ENCODE measurements at regions not wholly inside any gene's neighbourhood (a gene's known extent, or its start where the extent isn't known, plus 50 kb on each side); places are given as distances from the start of the nearest gene placed in this dataset.
A peak's percentile ranks its signal among the peaks of the same experiment; 100 is the strongest.
"Not testable (repeated sequence)": the region's sequence is repeated elsewhere in the genome, so short reads cannot be mapped to it uniquely, and the experiment has no call there.

- DNase-seq (ENCODE audit: low read depth) = no peak
Measured at GRCh38 chr13:64774915-64775314, 2455.2 kb downstream of the PCDH9 start.

DNA sequence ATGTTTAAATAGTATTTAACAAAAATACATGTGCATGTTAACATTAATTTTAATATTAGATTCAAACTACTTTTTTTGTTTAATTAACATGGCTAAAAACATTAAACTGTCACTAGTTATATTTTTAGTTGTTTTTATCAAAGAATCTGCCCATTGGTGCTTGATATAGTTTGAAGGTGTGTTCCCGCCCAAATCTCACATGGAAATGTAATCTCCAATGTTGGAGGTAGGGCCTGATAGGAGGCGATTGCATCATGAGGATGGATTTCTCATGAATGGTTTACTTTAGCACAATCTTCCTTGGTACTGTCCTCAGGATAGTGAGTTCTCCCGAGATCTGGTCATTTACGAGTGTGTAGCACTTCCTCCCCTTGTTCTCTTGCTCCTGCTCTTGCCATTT lies 2459.4 kb downstream of the PCDH9 start:
- no peak for DNase-seq (ENCODE audit: low read depth)

DNA sequence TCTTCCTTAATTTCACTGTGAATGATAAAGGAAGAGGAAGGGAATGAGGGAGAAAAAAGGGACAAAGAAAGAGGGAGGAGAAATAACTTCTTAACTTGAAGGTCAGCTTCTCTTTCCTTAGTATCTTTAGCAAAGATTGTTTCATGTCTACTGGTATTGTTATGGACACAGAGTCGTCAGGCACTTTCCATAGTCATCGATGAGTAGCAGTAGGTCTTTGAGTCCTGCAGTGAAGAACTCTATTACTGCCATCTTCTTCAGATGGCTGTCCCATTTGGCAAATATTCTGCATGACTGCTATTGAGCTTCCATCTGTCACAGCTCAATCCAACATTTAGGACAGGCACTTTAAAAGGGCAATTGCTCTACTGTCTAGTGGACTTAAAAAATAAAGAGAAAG lies 2463.1 kb downstream of the PCDH9 start:
- DNase-seq (ENCODE audit: low read depth) = no peak

GRCh38 chr13:64765636-64766035 lies 2464.5 kb downstream of the PCDH9 start:
- DNase-seq (ENCODE audit: low read depth) = no peak

DNA sequence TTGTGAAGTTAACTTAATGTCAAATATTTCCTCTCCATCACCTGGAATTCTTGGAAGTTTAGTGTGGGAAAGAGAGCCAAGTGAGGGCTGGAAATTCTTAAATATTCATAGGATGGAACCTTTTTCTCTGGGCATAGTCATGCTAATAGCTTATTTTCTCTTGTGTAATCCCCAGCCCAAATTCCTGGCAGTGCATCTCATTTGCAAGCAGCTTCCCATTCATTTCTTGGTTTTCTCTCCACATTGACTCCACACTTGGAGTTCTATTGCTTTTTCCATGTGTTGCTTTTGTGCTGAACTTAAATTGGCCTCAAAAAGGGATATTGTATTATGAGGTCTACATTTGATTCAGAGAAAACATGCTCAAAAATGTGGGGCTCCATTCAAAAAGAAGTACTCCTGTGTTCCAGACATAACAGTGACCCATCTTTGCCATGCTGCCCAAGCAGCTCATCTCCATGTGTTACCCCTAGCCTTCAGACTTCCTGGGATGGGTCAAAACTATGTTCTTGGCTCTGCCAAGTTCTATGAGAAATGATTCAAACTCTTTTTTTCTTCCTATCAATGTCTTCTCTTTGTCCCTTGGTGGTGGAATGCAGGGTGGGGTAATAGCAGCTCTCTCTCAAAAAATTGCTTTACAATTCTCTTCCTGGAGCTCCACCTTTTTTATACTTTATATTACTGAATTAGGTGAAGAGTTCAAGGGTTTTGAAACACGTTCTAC lies 2471.5 kb downstream of the PCDH9 start:
- no peak for DNase-seq (ENCODE audit: low read depth)

DNA sequence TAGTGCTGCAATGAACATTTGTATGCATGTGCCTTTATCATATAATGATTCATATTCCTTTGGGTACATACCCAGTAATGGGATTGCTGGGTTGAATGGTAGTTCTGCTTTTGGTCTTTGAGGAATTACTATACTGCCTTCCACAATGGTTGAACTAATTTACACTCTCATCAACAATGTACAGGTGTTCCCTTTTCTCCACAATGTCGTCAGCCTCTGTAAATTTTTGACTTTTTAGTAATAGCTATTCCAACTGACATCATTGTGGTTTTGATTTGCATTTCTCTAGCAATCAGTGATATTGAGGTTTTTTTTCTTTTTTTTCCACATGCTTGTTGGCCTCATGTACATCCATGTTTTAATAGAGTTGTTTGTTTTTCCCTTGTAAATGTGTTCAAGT lies 2473.5 kb downstream of the PCDH9 start:
- no peak for DNase-seq (ENCODE audit: low read depth)

GRCh38 chr13:64755961-64756360 lies 2474.2 kb downstream of the PCDH9 start:
- no peak for DNase-seq (ENCODE audit: low read depth)

DNA sequence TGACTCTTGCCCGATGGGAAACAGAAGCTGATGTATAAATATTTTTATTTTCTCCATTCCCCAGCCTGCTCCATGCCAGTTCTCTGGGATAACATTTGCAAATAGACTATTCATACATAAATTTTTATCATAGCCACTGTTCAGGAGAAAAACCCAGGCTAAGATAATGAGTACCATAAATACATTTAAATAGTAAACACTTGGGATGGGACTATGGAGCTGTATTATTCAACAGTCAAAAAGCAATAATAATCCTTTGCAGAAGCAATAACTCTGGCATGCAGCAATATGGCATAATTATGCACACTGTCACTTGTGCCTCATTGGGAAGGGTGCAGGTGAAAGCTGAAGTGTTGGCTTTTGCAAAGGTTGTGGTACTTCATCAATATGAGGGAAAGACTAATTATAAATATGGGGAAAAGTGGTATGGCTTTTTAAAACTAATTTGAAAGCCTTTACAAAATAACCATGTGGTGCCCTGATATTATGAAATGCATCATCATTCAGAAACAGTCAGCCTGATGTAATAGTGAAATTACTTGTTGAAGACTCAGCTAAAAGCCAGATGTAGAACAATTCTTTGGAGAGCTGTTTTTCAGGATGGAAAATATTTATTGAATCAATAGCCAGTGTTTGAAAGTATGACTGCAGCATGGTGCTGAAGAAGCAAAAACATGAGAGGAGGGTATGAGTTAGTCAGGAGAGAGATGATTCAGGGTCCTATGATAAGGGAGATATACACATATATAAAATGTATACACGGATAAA lies 2476.7 kb downstream of the PCDH9 start:
- DNase-seq (ENCODE audit: low read depth) = peak; percentile 18

DNA sequence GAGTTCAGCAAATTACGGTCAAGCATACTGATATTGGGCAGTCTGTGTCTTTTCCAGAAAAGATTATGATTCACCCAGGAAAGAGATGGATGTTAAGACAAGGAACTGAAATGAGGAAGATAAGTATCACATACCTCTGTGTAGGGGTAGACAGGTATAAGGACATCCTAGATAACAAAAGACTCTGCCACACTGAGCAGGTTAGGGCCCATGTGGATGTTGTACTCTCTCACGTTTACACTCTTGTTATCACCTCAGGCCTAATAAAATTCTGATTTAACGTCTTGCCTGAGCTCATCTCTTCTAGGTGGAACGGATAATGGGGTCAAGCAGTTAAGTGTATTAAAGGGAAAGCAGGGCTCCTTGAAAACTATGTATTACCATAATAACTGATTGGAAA lies 2480.8 kb downstream of the PCDH9 start:
- no peak for DNase-seq (ENCODE audit: low read depth)

DNA sequence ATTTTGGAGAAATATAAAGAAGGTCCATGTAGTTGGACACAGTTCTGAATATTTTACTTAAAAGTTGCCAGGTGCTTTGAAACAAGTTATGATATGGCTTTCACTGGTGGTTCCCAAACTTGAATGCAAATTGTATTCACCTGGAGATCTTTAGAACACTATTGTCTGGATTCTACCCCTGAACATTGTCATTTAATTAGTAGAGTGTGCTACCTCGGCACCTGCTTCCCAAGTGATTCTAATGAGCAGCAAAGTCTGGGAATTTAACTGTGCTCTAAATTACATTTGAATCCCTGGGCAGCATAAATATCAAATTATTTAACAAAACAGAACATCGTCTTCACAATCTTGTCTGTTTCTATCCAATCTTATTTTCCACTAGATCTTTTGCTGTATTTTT lies 2483.3 kb downstream of the PCDH9 start:
- no peak for DNase-seq (ENCODE audit: low read depth)

GRCh38 chr13:64740493-64740892 lies 2489.6 kb downstream of the PCDH9 start:
- DNase-seq (ENCODE audit: low read depth) = no peak

DNA sequence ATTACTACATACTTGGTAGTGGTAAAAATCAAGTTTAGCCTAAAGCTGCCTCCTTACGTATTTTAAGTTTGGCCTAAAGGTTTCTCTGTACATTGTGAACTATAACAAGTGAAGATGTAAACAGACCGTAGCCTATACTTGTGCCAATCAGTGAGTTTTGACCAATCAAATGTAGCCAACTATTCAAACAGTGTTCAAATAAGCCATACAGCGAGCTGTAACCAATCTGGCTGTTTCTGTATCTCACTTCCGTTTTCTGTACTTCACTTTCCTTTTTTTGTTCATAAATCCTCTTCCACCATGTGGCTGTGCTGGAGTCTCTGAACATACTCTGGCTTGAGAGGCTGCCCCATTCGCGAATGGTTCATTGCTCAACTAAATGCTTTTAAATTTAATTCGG lies 2504.6 kb downstream of the PCDH9 start:
- DNase-seq (ENCODE audit: low read depth) = no peak

GRCh38 chr13:64723724-64724123 lies 2506.4 kb downstream of the PCDH9 start:
- peak; percentile 85 for DNase-seq (ENCODE audit: low read depth)

DNA sequence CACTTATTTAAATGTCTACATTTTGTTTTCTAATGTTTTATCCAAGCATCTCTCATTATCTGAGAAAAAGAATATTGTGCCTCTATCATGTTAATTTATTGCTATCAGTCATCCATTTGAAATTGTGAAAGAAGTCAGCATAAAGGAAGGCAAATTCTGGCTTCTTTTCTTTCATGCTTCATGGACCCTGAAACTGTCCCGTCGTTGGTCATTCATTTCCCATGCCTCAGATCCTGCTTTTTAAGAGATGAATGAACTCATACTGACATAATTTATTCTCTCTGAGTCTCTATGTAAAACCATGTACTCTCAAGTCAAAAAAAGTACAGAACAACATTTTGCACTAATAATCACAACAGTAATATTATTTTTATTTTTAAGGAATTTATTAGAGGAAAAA lies 2512.0 kb downstream of the PCDH9 start:
- no peak for DNase-seq (ENCODE audit: low read depth)

- DNase-seq (ENCODE audit: low read depth) = no peak
Measured at GRCh38 chr13:64716936-64717335, 2513.2 kb downstream of the PCDH9 start.

- no peak for DNase-seq (ENCODE audit: low read depth)
Measured at GRCh38 chr13:64709079-64709478, 2521.1 kb downstream of the PCDH9 start.

GRCh38 chr13:64704121-64704649 lies 2526.0 kb downstream of the PCDH9 start:
- no peak for DNase-seq (ENCODE audit: low read depth)

DNA sequence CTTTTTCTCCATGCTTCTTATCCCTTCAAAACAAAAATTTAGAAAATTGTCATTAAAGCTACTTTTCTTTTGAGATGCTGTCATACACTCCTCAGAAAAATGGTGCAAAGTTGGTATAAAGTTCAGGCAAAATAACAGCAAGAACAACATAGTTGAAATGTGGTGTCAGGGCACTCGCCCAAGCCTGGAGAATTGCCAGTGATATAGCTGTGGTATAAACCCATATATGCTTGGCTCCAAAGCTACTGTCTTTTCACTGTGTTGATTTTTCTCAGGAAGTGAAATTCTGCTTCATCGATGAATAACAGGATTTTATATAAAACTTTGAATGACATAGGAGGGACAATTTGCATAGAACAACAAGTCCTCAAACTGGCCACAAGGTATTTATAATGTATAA lies 2532.9 kb downstream of the PCDH9 start:
- DNase-seq (ENCODE audit: low read depth) = no peak

GRCh38 chr13:64688893-64689677 lies 2541.1 kb downstream of the PCDH9 start:
- peak; percentile 56 for DNase-seq (ENCODE audit: low read depth)

DNA sequence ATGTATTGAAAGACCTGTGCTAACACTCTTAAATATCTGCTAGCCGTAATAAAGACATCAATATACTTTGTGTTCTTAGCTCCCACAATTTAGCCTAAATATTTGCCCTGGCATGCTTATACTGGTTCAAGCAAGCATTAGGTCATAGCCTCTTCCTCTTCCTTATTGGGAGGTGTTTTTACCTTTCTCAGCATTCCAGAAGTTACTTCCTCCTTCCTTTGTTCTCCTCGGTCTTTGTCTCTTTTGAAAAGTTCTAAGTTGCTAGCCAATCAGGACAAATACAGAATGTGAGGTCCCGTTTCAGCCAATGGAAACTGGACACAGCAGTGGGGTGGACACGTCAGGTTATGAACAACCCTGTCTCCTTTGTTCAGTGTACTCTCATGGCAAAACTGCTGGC lies 2543.6 kb downstream of the PCDH9 start:
- not testable (repeated sequence) for DNase-seq (ENCODE audit: low read depth)

- no peak for DNase-seq (ENCODE audit: low read depth)
Measured at GRCh38 chr13:64684685-64685431, 2545.3 kb downstream of the PCDH9 start.

- DNase-seq (ENCODE audit: low read depth) = no peak
Measured at GRCh38 chr13:64684108-64684507, 2546.0 kb downstream of the PCDH9 start.
